ENCODE measurements at regions not wholly inside any gene's neighbourhood (a gene's known extent, or its start where the extent isn't known, plus 50 kb on each side); places are given as distances from the start of the nearest gene placed in this dataset.
"Not testable (repeated sequence)": the region's sequence is repeated elsewhere in the genome, so short reads cannot be mapped to it uniquely, and the experiment has no call there.

GRCh38 chr9:71431931-71432330 lies 310.5 kb upstream of the TRPM3 start:
- no peak overlapping the region for H3K4me3 ChIP-seq
- no peak for ATAC-seq
- in situ Hi-C loops (cut with MboI; ENCODE audit: low sequenced_read_pairs in 4 of 4): no loop called here
- no peaks in the 10 kb centered on the region for H3K27me3 ChIP-seq
- TF ChIP-seq POLR2A (IDR thresholded peaks at IDR 0.05) (no peak), CTCF (IDR thresholded peaks at IDR 0.05 in 4 of 5, conservative IDR thresholded peaks at IDR 0.05 in 1 of 5) (no peak)
- no peak overlapping the region for H3K27ac ChIP-seq
- no peak for DNase-seq
- intact Hi-C loops (cut with DNase I; ENCODE audit: low total_unique reads): no loop called here
- H3K36me3 ChIP-seq: no peaks in the 10 kb centered on the region
- H3K4me1 ChIP-seq: no peaks in the 10 kb centered on the region
- no peaks in the 10 kb centered on the region for H3K9me3 ChIP-seq

- in situ Hi-C loops (cut with MboI; ENCODE audit: low sequenced_read_pairs in 4 of 4); H3K9me3 ChIP-seq; ATAC-seq; H3K27me3 ChIP-seq; H3K4me1 ChIP-seq; H3K36me3 ChIP-seq; DNase-seq; H3K4me3 ChIP-seq; H3K27ac ChIP-seq; intact Hi-C loops (cut with DNase I; ENCODE audit: low total_unique reads): not testable (repeated sequence)
Measured at GRCh38 chr9:71407341-71407740, 285.9 kb upstream of the TRPM3 start.

- intact Hi-C loops (cut with DNase I; ENCODE audit: low total_unique reads): no loop called here
- no peaks in the 10 kb centered on the region for H3K27me3 ChIP-seq
- no peak overlapping the region for H3K4me3 ChIP-seq
- H3K27ac ChIP-seq: no peak overlapping the region
- in situ Hi-C loops (cut with MboI; ENCODE audit: low sequenced_read_pairs in 4 of 4): no loop called here
- TF ChIP-seq POLR2A (IDR thresholded peaks at IDR 0.05): no peak
- no peak for TF ChIP-seq CTCF (IDR thresholded peaks at IDR 0.05 in 4 of 5, conservative IDR thresholded peaks at IDR 0.05 in 1 of 5)
- no peaks in the 10 kb centered on the region for H3K9me3 ChIP-seq
- no peaks in the 10 kb centered on the region for H3K36me3 ChIP-seq
- ATAC-seq (no peak), DNase-seq (no peak)
- no peaks in the 10 kb centered on the region for H3K4me1 ChIP-seq
Measured at GRCh38 chr9:71403106-71403505, 281.7 kb upstream of the TRPM3 start.

GRCh38 chr9:71393005-71393404 lies 271.6 kb upstream of the TRPM3 start:
- no peaks in the 10 kb centered on the region for H3K36me3 ChIP-seq
- TF ChIP-seq CTCF (IDR thresholded peaks at IDR 0.05 in 4 of 5, conservative IDR thresholded peaks at IDR 0.05 in 1 of 5) (no peak), POLR2A (IDR thresholded peaks at IDR 0.05) (no peak)
- DNase-seq: no peak
- no peaks in the 10 kb centered on the region for H3K27me3 ChIP-seq
- no peaks in the 10 kb centered on the region for H3K9me3 ChIP-seq
- no peak overlapping the region for H3K27ac ChIP-seq
- intact Hi-C loops (cut with DNase I; ENCODE audit: low total_unique reads): no loop called here
- no peaks in the 10 kb centered on the region for H3K4me1 ChIP-seq
- no peak overlapping the region for H3K4me3 ChIP-seq
- no peak for ATAC-seq
- in situ Hi-C loops (cut with MboI; ENCODE audit: low sequenced_read_pairs in 4 of 4): no loop called here

- H3K36me3 ChIP-seq: no peaks in the 10 kb centered on the region
- no peaks in the 10 kb centered on the region for H3K4me1 ChIP-seq
- ATAC-seq: no peak
- H3K4me3 ChIP-seq: no peak overlapping the region
- in situ Hi-C loops (cut with MboI; ENCODE audit: low sequenced_read_pairs in 4 of 4): no loop called here
- H3K27me3 ChIP-seq: no peaks in the 10 kb centered on the region
- TF ChIP-seq POLR2A (IDR thresholded peaks at IDR 0.05) (no peak), CTCF (IDR thresholded peaks at IDR 0.05 in 4 of 5, conservative IDR thresholded peaks at IDR 0.05 in 1 of 5) (no peak)
- no peak for DNase-seq
- H3K9me3 ChIP-seq: no peaks in the 10 kb centered on the region
- intact Hi-C loops (cut with DNase I; ENCODE audit: low total_unique reads): no loop called here
- H3K27ac ChIP-seq: no peak overlapping the region
Measured at GRCh38 chr9:71384343-71384742, 262.9 kb upstream of the TRPM3 start.
